NCI-H526 (cell line): ENCODE measurements at regions not wholly inside any gene's neighbourhood (a gene's known extent, or its start where the extent isn't known, plus 50 kb on each side); places are given as distances from the start of the nearest gene placed in this dataset.
"Not testable (repeated sequence)": the region's sequence is repeated elsewhere in the genome, so short reads cannot be mapped to it uniquely, and the experiment has no call there.

Experiments used
- DNase-seq, 2 experiments: peaks; one replicate each; lab custom pipeline; 2025; lab: John Stamatoyannopoulos, UW

DNA sequence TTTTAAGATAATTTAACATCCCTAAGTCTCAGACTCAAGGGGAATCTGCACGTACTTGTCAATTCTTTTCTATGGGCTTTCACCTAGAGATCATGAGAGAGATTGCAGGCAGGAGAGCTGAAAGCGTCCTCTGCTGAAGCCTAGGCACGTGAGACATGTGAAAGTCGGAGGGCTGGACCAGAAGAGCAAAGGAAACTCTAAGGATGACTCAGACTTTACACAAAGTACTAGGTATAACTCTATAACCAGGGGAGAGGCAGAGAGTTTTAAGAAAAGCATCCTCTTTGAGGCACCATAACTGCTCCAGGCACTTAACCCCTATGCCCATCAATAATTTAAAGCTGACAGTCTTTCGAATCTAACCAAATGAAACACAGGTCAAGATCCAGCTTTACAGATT, 436.6 kb downstream of the VGLL3 start:
- no peak for DNase-seq

GRCh38 chr3:86547692-86548091, 443.3 kb downstream of the VGLL3 start:
- DNase-seq: peak; percentile 65 to 76

- no peak for DNase-seq
Observed at GRCh38 chr3:86537171-86537570, 453.8 kb downstream of the VGLL3 start.

GRCh38 chr3:86519819-86520218, 471.1 kb downstream of the VGLL3 start:
- no peak for DNase-seq

GRCh38 chr3:86481636-86482035, 509.3 kb downstream of the VGLL3 start:
- no peak for DNase-seq

DNA sequence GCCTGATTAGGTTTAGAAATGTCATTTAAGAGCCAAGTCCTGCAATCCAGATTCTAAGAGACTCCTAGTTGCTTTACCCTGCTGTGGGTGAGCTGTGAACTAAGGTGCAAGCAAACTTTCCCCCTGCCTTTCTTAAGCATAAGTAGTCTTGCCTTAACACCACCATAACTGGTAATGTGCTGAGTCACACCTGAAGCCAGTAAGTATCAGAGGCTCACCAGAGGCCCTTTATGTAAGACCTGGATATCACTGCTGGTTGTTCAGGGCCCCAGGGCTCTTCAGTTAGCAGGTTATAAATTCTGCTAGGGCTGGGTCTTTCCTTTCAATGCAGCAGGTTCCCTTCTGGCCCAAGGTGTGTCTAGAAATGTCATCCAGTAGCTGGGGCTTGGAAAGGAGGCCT, 509.9 kb downstream of the VGLL3 start:
- DNase-seq: no peak

DNA sequence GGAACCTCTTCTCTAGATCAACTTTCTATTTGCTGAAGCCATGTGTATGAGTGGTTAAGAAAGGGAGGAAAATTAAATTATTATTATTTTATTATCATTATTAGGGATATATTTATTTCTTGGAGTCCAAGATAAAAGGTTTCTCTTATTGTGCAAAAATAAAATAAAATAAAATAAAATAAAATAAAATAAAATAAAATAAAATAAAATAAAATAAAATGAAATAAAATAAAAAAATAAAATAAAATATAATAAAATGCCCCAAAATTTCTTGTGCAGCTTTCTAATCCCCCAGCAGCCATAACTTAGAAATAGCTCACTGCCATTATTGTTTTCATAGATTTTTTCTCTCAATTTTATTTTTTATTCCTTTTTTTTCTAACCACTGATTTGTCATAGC, 526.8 kb downstream of the VGLL3 start:
- DNase-seq: no peak

DNA sequence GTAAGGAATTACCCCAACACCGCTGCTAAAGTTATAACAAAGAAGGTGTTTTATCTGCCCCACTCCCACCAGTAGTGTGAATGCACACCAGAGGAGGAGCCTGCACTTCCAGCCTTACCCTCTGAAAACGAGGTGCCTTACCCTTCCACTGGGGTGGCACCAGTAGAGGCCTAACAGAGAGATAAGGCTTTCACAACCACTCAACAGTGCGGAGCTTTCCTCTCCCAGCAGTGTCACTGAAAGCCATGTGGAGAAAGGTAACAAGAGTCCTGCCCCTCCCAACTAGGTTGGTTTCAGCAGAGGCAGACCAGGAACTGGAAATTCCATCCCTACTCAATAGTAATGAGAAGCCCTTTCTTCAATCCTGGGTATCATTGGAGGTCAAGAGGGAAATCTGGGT, 539.2 kb downstream of the VGLL3 start:
- no peak for DNase-seq

DNA sequence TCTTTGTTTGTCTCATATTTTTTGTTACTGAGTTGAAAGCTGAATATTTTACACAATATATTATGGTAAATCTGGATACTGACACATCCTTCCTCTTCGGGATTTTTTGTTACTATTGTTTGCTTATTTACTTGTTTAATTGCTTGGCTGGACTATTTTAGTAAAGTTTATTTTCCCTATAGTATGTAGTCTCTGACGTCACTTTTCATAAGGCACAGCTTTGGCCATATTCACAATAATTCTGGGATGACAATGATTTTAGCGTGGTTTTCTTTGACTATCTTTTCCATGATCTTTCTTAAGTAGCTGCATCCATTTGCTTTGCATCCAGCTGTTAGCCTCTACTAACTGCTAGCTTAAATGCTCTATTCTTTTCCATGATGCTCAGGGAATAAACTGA, 552.4 kb downstream of the VGLL3 start:
- DNase-seq: no peak

- no peak for DNase-seq
Observed at GRCh38 chr3:86427343-86427742, 563.6 kb downstream of the VGLL3 start.

DNA sequence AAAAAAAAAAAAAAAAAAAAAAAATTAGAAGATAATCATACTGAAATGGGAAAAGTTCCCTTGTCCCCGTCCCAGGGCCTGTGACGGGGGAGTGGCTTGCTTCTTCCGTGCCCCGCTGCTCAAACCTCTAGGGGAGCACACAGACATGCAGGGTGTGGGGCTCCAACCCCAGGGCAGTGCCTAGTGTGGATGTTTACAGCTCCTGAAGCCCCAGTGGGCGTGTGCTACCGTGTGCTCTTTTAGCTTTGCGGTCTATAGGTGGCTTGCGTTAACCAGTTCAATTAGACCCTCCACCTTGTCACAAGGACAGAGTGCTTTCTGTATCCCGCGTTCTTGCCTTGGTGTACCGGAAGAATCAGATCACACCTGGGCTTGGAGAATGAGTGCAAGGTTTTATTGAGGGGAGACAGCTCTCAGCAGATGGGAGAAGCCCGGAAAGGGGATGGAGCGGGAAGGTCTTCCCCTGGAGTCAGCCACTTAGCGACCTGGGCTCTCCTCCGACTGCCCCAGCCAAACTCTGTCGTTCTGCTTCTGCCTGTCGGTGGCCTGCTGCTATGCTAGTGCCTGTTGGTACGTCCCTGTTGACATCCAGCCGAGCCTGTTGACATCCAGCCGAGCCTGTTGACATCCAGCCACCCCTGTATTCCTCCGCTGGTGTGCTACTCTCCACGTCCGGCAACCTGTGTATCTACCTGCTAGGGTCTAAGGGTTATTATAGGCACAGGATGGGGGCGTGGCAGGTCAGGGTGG, 569.8 kb downstream of the VGLL3 start:
- no peak for DNase-seq

- DNase-seq: no peak
Observed at GRCh38 chr3:86418861-86419260, 572.1 kb downstream of the VGLL3 start.

DNA sequence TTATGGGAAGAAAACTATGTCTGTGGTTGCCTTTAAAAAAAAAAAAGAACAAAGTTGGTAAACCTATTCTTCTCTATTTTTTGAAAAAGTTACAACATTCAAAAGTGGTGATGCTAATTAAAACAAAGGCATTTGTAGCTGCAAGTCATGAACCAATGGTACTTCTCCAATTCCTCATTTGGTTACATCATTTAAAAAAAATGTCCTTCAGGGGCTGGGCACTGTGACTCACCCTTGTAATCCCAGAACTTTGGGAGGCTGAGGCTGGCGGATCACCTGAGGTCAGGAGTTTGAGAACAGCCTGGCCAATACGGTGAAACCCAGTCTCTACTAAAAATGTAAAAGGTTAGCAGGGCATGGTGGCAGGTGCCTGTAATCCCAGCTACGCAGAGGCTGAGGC, 574.6 kb downstream of the VGLL3 start:
- no peak for DNase-seq

DNA sequence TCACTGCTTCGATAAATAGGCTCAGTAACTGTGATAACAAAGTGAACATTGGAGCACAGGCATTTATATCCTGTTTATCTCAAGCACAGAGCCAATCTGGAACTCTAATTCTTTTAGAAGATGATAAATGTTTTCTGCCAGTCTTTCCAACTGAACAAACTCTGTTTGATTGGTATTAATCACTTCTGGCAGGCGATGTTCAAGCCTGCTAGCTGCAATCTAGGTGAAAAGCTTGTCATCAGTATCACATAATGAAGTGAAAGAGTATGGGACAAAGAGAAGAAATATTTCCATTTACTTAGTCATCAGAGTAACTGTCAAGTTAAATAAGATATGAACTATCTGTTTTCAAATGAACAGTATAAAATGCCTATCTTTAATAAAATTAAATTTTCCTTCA, 577.3 kb downstream of the VGLL3 start:
- DNase-seq: no peak

- DNase-seq: no peak
Observed at GRCh38 chr3:86410587-86410986, 580.4 kb downstream of the VGLL3 start.

DNA sequence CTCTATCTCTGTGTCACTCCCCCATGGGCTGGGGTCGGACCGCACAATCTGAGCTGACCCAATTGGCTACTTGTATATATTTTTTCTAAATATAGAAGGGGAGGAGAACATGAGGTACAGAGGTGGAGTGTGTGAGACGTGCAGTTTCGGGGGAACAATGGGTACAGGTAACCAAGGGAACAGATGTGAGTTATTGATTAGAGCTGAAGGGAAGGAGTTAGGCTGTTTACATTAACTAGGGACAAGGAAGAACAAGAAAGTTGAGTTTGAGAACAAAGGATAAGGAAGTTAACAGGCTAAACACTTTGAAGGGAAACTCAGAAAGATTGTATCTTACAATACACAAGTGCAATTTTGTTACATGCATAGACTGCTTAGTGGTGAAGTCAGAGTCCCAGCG, 601.2 kb downstream of the VGLL3 start:
- not testable (repeated sequence) for DNase-seq

DNA sequence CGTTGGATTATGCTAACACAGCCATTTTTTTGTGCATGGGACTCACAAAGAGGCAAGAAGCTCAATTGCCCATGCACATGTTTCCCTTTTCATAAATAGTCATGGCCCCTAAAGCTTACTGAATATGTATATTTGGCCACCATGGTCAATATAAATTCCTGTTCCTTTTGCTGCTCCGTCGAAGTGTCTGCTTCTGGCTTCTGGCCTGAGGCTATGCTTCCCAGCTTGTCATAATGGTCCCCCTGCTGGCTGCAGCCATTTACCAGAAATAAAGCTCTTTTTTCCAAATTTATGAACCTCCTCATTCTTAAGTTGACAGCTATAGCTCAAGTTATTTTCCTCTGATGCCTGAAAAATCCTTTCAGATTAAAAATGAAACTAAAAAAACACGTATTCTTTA, 602.1 kb downstream of the VGLL3 start:
- DNase-seq: no peak

- no peak for DNase-seq
Observed at GRCh38 chr3:86382556-86382955, 608.4 kb downstream of the VGLL3 start.

DNA sequence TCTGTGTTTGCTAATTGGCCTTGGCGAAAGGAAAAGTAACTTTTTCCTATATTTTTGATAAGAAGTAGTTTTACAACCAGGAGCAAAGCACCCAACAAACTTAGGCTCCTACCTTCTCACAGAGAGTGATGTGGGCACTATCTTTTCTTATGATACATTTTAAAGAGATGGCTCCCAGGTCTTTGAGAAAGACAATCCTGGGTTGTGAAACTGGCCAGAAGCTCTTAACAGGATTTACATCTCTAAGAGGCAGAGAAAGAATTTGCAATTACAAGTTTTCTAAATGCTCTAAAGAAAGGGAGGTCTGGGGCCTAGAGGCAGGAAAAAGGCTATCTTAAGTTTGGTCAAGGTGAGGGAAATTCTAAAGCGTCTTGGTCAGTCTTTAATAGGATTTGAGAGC, 609.7 kb downstream of the VGLL3 start:
- DNase-seq: no peak

DNA sequence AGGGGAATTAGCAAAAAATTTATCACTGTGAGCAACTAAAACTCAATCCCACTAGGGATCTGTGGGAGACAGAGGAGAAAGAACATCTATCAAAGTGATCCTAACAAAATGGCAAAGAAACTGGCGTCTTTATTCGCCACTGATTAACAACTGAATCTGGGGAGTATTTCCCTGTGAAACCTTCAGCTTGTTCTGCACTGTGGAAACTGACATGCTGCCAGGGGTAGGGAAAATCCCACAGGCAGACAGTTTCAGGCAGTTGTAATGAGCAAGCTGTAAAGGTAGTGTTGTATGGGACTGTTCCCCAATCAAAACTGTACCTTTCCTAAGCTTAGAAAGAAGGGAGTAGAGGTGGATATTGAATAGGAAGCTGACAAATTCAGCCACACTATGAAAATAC, 611.7 kb downstream of the VGLL3 start:
- DNase-seq: no peak

GRCh38 chr3:86378829-86379228, 612.1 kb downstream of the VGLL3 start:
- no peak for DNase-seq

GRCh38 chr3:86335566-86335965, 655.4 kb downstream of the VGLL3 start:
- not testable (repeated sequence) for DNase-seq

DNA sequence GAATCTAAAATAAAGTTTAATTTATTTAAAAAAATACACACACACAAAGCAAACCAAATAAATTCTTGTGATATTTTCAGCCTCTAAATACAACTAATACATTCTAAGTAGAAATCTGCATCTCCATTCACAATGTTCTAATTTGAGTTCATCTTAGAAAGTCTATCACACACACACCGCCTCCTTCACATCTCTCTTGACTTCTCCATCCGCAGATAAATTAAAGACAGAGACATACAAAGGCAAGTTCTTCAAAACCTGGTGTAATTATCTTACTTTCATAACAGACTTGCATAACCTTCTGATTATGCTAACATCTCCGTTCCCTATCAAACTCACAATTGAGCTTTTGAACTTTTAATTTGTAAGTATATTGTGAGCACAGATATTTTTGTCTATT, 657.3 kb downstream of the VGLL3 start:
- no peak for DNase-seq

DNA sequence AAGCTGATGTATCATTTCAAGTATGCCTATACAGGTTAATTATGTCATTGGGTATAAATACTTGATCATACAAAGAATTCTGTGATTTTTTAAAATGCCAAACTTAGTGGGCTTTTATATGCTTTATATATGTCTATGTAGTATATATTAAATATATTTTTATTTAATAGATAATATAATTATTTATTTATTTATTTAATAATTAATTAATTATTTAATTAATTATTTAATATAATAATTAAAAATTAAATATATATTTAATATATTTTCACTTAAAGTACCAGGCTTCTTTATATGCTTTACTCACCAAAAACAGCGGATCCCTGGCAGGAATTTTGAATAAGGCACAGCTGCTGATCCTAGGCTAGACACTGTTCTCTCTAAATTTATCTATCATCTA, 687.0 kb downstream of the VGLL3 start:
- no peak for DNase-seq
